ENCODE measurements at regions not wholly inside any gene's neighbourhood (a gene's known extent, or its start where the extent isn't known, plus 50 kb on each side); places are given as distances from the start of the nearest gene placed in this dataset.

DNA sequence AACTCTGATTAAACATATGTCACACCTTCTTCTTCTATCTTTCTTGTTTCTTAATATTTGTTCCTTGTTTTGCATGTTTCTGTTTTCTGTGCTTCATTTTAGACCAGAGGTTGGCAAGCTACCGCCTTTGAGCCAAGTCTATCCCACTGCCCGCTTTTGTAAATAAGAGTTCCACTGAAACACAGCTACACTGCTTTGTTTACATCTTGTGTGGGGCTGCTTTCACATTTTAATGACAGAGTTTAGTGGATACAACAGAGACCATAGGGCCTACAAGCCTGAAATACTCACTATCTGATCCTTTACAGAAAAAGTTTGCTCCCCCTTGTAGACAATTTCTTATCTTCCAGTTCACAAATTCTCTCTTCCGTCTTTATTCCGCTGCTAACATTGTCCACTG, 109.4 kb upstream of the SPACA1 start:
- TF ChIP-seq, protein P1, sequence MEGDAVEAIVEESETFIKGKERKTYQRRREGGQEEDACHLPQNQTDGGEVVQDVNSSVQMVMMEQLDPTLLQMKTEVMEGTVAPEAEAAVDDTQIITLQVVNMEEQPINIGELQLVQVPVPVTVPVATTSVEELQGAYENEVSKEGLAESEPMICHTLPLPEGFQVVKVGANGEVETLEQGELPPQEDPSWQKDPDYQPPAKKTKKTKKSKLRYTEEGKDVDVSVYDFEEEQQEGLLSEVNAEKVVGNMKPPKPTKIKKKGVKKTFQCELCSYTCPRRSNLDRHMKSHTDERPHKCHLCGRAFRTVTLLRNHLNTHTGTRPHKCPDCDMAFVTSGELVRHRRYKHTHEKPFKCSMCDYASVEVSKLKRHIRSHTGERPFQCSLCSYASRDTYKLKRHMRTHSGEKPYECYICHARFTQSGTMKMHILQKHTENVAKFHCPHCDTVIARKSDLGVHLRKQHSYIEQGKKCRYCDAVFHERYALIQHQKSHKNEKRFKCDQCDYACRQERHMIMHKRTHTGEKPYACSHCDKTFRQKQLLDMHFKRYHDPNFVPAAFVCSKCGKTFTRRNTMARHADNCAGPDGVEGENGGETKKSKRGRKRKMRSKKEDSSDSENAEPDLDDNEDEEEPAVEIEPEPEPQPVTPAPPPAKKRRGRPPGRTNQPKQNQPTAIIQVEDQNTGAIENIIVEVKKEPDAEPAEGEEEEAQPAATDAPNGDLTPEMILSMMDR (conservative IDR thresholded peaks at IDR 0.05; ENCODE audit: low read length): no peak
- TF ChIP-seq EZH2phosphoT487 (IDR thresholded peaks at IDR 0.05; ENCODE audit: borderline replicate concordance, low read depth, low read length): no peak
